ENCODE measurements at regions not wholly inside any gene's neighbourhood (a gene's known extent, or its start where the extent isn't known, plus 50 kb on each side); places are given as distances from the start of the nearest gene placed in this dataset.

GRCh38 chr5:101942321-101942882 lies 353.7 kb downstream of the SLCO4C1 start:
- in situ Hi-C loops (cut with HindIII; ENCODE audit: low pct_unique_long_range_greater_than_20kb, low sequenced_read_pairs) (no loop called here), intact Hi-C loops (cut with micrococcal nuclease; ENCODE audit: unreplicated experiment) (loop anchor here (2.0 to 10.0 kb wide), 2 partner anchors 210 to 282 kb away; no protein-coding TSS in a partner anchor)
- H3K36me3 ChIP-seq (ENCODE audit: control insufficient read depth, insufficient read depth, low read length) = no peaks in the 10 kb centered on the region
- H3K4me1 ChIP-seq (ENCODE audit: control insufficient read depth, insufficient read depth, low read length) = no peaks in the 10 kb centered on the region
- peak; percentile 32 for DNase-seq (ENCODE audit: low read depth, low spot score)
- H3K27ac ChIP-seq (ENCODE audit: low read length) = no peak overlapping the region
- ATAC-seq = peak; percentile 72; the same call in 1 of the 2 replicates
- BruUV-seq (replicated peaks) = no TSS peak
- POLR2A ChIA-PET = no interaction called here
- H3K4me3 ChIP-seq (ENCODE audit: low read depth in 2 of 2, low read length in 2 of 2) = no peak overlapping the region
- H3K9me3 ChIP-seq (ENCODE audit: control insufficient read depth, insufficient read depth, low read depth, low read length) = no peaks in the 10 kb centered on the region
- no peaks in the 10 kb centered on the region for H3K27me3 ChIP-seq (ENCODE audit: control insufficient read depth, insufficient read depth, low read length)
- CTCF ChIA-PET = no interaction called here
- TF ChIP-seq TCF7L2 (IDR thresholded peaks at IDR 0.05; ENCODE audit: low read depth, low read length) (no peak), CTCF (IDR thresholded peaks at IDR 0.05) (peak; percentile 76), POLR2AphosphoS5 (IDR thresholded peaks at IDR 0.05; ENCODE audit: low read depth, low read length) (no peak)

- DNase-seq (ENCODE audit: low read depth, low spot score) = no peak
- intact Hi-C loops (cut with micrococcal nuclease; ENCODE audit: unreplicated experiment) = no loop called here
- no peak overlapping the region for H3K4me3 ChIP-seq (ENCODE audit: low read depth in 2 of 2, low read length in 2 of 2)
- ChIA-PET POLR2A (no interaction called here), CTCF (no interaction called here)
- TF ChIP-seq POLR2AphosphoS5 (IDR thresholded peaks at IDR 0.05; ENCODE audit: low read depth, low read length) = no peak
- no peak for TF ChIP-seq REST (IDR thresholded peaks at IDR 0.05; ENCODE audit: insufficient read depth in 1 of 2, low read depth in 2 of 2, low read length in 1 of 2)
- no peak for TF ChIP-seq SIN3A (IDR thresholded peaks at IDR 0.05; ENCODE audit: borderline replicate concordance, insufficient read depth, low read depth, low read length)
- TF ChIP-seq CTCF (IDR thresholded peaks at IDR 0.05) = no peak
- no peak for TF ChIP-seq TCF7L2 (IDR thresholded peaks at IDR 0.05; ENCODE audit: low read depth, low read length)
- no peaks in the 10 kb centered on the region for H3K4me1 ChIP-seq (ENCODE audit: control insufficient read depth, insufficient read depth, low read length)
- H3K36me3 ChIP-seq (ENCODE audit: control insufficient read depth, insufficient read depth, low read length) = no peaks in the 10 kb centered on the region
- no peak for ATAC-seq
- in situ Hi-C loops (cut with HindIII; ENCODE audit: low pct_unique_long_range_greater_than_20kb, low sequenced_read_pairs) = no loop called here
- no peak overlapping the region for H3K27ac ChIP-seq (ENCODE audit: low read length)
- no peaks in the 10 kb centered on the region for H3K9me3 ChIP-seq (ENCODE audit: control insufficient read depth, insufficient read depth, low read depth, low read length)
- H3K27me3 ChIP-seq (ENCODE audit: control insufficient read depth, insufficient read depth, low read length) = no peaks in the 10 kb centered on the region
- no TSS peak for BruUV-seq (replicated peaks)
Observed at GRCh38 chr5:101937041-101937440, 359.0 kb downstream of the SLCO4C1 start.
